Left ventricle myocardium inferior (tissue), 1 donor: ENCODE measurements at regions not wholly inside any gene's neighbourhood (a gene's known extent, or its start where the extent isn't known, plus 50 kb on each side); places are given as distances from the start of the nearest gene placed in this dataset.

Experiments
- DNase-seq: peaks from one replicate; pipeline ENCODE4 v3.0.0-alpha.2; 2020
- H3K27ac ChIP-seq: fragments of 200-600 bp; replicated peaks from 2 replicates; pipeline ENCODE4 v1.8.0; 2021
- H3K27me3 ChIP-seq: fragments of 200-600 bp; 2 replicates; pipeline ENCODE4 v1.8.0; 2021; ENCODE audit warnings: low read depth
- H3K36me3 ChIP-seq: fragments of 200-600 bp; 2 replicates; pipeline ENCODE4 v1.8.0; 2021
- H3K4me1 ChIP-seq: fragments of 200-600 bp; 2 replicates; pipeline ENCODE4 v1.8.0; 2021
- H3K4me3 ChIP-seq: fragments of 200-600 bp; 2 replicates; pipeline ENCODE4 v1.8.0; 2021; ENCODE audit warnings: mild to moderate bottlenecking, moderate library complexity
- H3K9me3 ChIP-seq: fragments of 200-600 bp; replicated peaks from 2 replicates; pipeline ENCODE4 v1.8.0; 2021
- intact Hi-C: fragments of 100-400 bp; cut with micrococcal nuclease; formaldehyde crosslinking; loops from one replicate; pipeline ENCODE4 v1.11.0; 2022
- TF ChIP-seq, protein P1 (sequence below): fragments of 200-600 bp; IDR thresholded peaks from 2 replicates; pipeline ENCODE4 v1.8.0; 2021; ENCODE audit warnings: antibody characterized with exemption, mild to moderate bottlenecking, borderline replicate concordance
- donor health status: DM: no; HTN: yes; CAD: no; lungs with severe emphysema.

DNA sequence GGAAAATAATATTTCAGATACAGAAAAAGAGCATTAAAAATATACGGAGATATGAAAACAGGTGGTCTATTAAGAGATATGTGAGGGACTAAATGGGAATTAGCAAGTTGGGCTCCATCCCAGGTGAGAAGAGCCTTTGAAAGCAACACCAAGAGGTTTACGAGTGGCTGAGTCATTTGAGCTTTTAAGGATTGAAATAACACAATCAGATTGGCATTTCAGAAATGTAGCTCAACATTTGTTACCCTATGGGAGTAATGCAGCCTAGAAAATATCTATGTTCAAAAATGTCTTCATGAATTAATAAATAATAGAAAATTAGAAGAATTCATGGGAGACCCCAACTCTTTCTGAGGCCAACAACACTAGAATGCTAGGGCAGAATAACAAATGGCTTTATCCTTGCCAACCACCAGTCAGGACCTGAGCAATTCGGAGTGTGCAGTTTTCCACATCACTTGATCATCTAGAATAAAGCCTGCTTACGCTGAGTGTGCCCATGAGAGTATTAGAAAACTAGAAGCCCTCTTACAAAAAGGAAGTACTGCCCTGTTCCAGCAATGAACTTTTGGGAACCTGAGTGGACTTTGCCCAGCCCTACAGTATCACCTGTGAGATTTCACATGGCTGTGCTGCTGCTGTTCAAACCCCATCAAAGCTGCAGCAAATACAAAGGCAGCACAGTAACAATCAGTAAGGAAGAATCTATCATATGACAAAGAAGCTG, 538.0 kb upstream of the CAMK1G start:
- no peaks in the 10 kb centered on the region for H3K36me3 ChIP-seq
- no peaks in the 10 kb centered on the region for H3K9me3 ChIP-seq
- no peaks in the 10 kb centered on the region for H3K4me1 ChIP-seq
- peaks cover 4% of the 10 kb centered on the region for H3K27me3 ChIP-seq
- no peak overlapping the region for H3K4me3 ChIP-seq
- H3K27ac ChIP-seq, result no peak overlapping the region
- no peak for DNase-seq
- TF ChIP-seq, protein P1, sequence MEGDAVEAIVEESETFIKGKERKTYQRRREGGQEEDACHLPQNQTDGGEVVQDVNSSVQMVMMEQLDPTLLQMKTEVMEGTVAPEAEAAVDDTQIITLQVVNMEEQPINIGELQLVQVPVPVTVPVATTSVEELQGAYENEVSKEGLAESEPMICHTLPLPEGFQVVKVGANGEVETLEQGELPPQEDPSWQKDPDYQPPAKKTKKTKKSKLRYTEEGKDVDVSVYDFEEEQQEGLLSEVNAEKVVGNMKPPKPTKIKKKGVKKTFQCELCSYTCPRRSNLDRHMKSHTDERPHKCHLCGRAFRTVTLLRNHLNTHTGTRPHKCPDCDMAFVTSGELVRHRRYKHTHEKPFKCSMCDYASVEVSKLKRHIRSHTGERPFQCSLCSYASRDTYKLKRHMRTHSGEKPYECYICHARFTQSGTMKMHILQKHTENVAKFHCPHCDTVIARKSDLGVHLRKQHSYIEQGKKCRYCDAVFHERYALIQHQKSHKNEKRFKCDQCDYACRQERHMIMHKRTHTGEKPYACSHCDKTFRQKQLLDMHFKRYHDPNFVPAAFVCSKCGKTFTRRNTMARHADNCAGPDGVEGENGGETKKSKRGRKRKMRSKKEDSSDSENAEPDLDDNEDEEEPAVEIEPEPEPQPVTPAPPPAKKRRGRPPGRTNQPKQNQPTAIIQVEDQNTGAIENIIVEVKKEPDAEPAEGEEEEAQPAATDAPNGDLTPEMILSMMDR, result no peak
- intact Hi-C loops, result no loop called here

DNA sequence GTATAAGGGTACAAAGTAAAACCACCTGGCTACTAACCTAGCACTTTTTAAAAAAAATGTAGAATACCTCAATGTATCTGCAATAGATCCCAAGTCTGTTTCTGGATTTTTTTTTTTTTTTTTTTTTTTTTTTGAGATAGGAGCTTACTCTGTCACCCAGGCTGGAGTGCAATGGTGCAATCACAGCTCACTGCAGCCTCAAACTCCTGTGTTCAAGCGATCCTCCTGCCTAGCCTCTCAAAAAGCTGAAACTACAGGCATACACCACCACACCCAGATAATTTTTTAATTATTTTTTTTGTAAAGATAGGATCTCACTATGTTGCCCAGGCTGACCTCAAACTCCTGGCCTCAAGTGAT, 537.5 kb upstream of the CAMK1G start:
- Histone ChIP-seq H3K27me3 (peaks cover 5% of the 10 kb centered on the region), H3K9me3 (no peaks in the 10 kb centered on the region), H3K27ac (no peak overlapping the region), H3K36me3 (no peaks in the 10 kb centered on the region), H3K4me1 (no peaks in the 10 kb centered on the region), H3K4me3 (no peak overlapping the region)
- intact Hi-C loops, result no loop called here
- no peak for DNase-seq
- TF ChIP-seq, protein P1, result no peak

DNA sequence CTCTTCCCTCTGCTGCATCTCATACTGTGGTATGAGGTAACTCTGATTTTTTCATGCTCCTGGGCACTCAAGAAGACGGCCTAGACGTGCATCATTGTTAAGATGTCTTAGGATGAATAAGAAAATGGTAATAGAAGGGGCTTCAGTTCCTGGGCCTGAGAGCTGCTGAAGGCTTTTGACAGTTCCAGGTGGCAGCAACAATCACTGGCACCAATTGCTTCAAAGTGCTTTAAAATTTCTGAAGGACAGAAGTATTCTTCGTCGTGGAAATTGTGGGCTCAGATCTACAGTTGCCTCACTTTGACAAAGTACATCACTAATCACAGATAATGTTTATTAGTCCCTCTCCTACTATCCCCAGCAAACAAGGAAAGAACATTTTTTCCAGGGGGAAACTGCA, 536.6 kb upstream of the CAMK1G start:
- H3K9me3 ChIP-seq, result no peaks in the 10 kb centered on the region
- peaks cover 9% of the 10 kb centered on the region for H3K27me3 ChIP-seq
- no peak for DNase-seq
- intact Hi-C loops, result no loop called here
- H3K27ac ChIP-seq, result no peak overlapping the region
- no peaks in the 10 kb centered on the region for H3K4me1 ChIP-seq
- no peaks in the 10 kb centered on the region for H3K36me3 ChIP-seq
- no peak overlapping the region for H3K4me3 ChIP-seq
- TF ChIP-seq, protein P1, result no peak

DNA sequence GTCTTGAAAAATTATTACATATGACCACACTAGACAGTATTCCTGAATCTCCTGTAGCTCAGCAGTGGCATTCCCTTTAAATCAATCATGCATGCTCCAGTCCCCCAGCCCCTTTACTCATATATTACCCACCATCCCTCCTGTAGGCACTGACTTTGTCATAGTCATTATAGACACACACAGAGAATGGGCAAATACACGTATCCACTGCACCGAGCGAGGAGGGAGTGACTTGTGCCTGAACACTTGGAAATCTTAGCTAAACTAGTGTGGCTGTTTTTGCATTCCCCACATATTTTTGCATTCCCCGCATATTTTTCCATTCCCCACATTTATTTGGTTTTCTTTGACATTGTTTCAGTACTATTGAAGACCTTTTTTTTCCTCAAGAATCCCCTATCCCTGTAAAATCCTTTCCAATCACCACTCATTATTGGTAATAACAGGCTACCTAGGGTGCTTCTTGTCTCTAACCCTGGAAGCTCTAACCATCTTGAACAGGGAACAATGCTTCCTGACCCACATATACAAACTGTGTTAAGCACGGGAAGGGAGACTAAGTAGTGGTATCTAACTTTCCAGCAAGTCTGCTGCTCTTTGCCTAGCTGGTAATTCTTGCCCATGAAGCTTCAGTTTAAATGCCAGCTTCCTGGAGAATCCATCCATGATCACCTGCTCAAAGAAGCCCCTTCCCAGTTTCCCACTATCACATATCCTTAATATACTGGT, 534.4 kb upstream of the CAMK1G start:
- Histone ChIP-seq H3K4me1 (no peaks in the 10 kb centered on the region), H3K4me3 (no peak overlapping the region), H3K27me3 (peaks cover 9% of the 10 kb centered on the region), H3K27ac (no peak overlapping the region), H3K36me3 (no peaks in the 10 kb centered on the region), H3K9me3 (peaks cover 10% of the 10 kb centered on the region)
- intact Hi-C loops, result no loop called here
- TF ChIP-seq, protein P1, result no peak
- DNase-seq, result no peak

DNA sequence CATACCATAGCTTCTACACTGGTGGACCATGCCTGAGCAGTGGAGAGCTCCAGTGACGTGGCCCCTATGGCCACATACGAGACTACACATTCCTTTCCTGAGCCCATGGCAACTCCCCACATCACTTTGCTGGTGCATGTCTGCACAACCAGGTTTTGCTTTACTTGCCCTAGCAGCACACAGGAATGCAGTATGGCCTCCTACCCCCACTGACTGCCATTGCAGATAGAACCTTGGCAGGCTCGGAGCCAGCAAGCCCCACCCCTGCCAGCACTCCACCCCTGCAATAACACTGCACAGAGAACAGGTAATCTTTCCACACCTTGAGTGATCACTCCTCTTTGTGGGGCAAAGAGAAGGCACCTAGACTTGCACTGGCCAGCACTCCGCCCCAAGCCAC, 531.9 kb upstream of the CAMK1G start:
- Histone ChIP-seq H3K4me1 (no peaks in the 10 kb centered on the region), H3K27me3 (peaks cover 9% of the 10 kb centered on the region), H3K36me3 (no peaks in the 10 kb centered on the region), H3K9me3 (peaks cover 34% of the 10 kb centered on the region), H3K4me3 (no peak overlapping the region), H3K27ac (no peak overlapping the region)
- DNase-seq, result no peak
- TF ChIP-seq, protein P1, result no peak
- intact Hi-C loops, result no loop called here
